AG08395 (cell line): ENCODE measurements at regions not wholly inside any gene's neighbourhood (a gene's known extent, or its start where the extent isn't known, plus 50 kb on each side); places are given as distances from the start of the nearest gene placed in this dataset.
"Not testable (repeated sequence)": the region's sequence is repeated elsewhere in the genome, so short reads cannot be mapped to it uniquely, and the experiment has no call there.

Source experiments
- DNase-seq: peaks from one replicate; pipeline ENCODE4 v3.0.0; 2012; ENCODE audit warnings: mixed read lengths, low spot score

- no peak for DNase-seq
These were observed 62.7 kb upstream of the UNC5A start for GRCh38 chr5:176747670-176748072.

- DNase-seq, result no peak
These were observed 62.0 kb upstream of the UNC5A start for GRCh38 chr5:176748073-176748966.

GRCh38 chr5:176748967-176749935, 61.1 kb upstream of the UNC5A start:
- no peak for DNase-seq

- DNase-seq, result no peak
These were observed 60.2 kb upstream of the UNC5A start for GRCh38 chr5:176750144-176750543.

GRCh38 chr5:176754376-176754973, 55.9 kb upstream of the UNC5A start:
- no peak for DNase-seq

GRCh38 chr5:176755593-176755992, 54.8 kb upstream of the UNC5A start:
- not testable (repeated sequence) for DNase-seq

- not testable (repeated sequence) for DNase-seq
These were observed 52.8 kb upstream of the UNC5A start for GRCh38 chr5:176757569-176757968.
